ENCODE measurements at regions not wholly inside any gene's neighbourhood (a gene's known extent, or its start where the extent isn't known, plus 50 kb on each side); places are given as distances from the start of the nearest gene placed in this dataset.

- no peak for TF ChIP-seq EP300 (IDR thresholded peaks at IDR 0.05)
- no peak for TF ChIP-seq POLR2A (IDR thresholded peaks at IDR 0.05)
- TF ChIP-seq CTCF (IDR thresholded peaks at IDR 0.05), result no peak
These were observed 376.6 kb downstream of the HRH4 start for GRCh38 chr18:24837066-24837465.
